Uterus (tissue), 3 donors: ENCODE measurements at regions not wholly inside any gene's neighbourhood (a gene's known extent, or its start where the extent isn't known, plus 50 kb on each side); places are given as distances from the start of the nearest gene placed in this dataset.
"Not testable (repeated sequence)": the region's sequence is repeated elsewhere in the genome, so short reads cannot be mapped to it uniquely, and the experiment has no call there.

Source experiments
- DNase-seq, 2 donors: peaks; one replicate each; pipeline ENCODE4 v3.0.0-alpha.2; 2019 to 2020
- H3K27ac ChIP-seq, 2 donors: fragments of 200-600 bp; sonication (generic); 1 replicate in 1 of 2; 2 replicates in 1 of 2; pipeline ENCODE4 v1.5.1; 2016 to 2018
- H3K27me3 ChIP-seq, 2 donors: fragments of 200-600 bp; sonication (generic); one replicate each; pipeline ENCODE4 v1.5.1; 2018 to 2019; ENCODE audit warnings: control low read depth in 1 of 2
- H3K36me3 ChIP-seq, 2 donors: fragments of 200-600 bp; sonication (generic); one replicate each; pipeline ENCODE4 v1.5.1; 2019; ENCODE audit warnings: control low read depth in 1 of 2
- H3K4me1 ChIP-seq, 2 donors: fragments of 200-600 bp; sonication (generic); one replicate each; pipeline ENCODE4 v1.5.1; 2018 to 2019; ENCODE audit warnings: control low read depth in 1 of 2
- H3K4me3 ChIP-seq, 2 donors: fragments of 200-600 bp; sonication (generic); 1 replicate in 1 of 2; 2 replicates in 1 of 2; pipeline ENCODE4 v1.5.1; 2018 to 2019; ENCODE audit warnings: mild to moderate bottlenecking in 1 of 2
- H3K9me3 ChIP-seq, 2 donors: fragments of 200-600 bp; sonication (generic); one replicate each; pipeline ENCODE4 v1.5.1; 2019; ENCODE audit warnings: control low read depth in 1 of 2
- CTCF ChIP-seq, 4 experiments: fragments of 200-600 bp in 2 of 4; fragments of 450-650 bp in 2 of 4; sonication (generic) in 2 of 4; IDR thresholded peaks; one replicate each; pipeline ENCODE4 v1.5.1; 2016 to 2019; ENCODE audit warnings: antibody characterized with exemption in 4 of 4, mild to moderate bottlenecking in 2 of 4, moderate library complexity in 1 of 4
- POLR2A ChIP-seq, 2 donors: fragments of 450-650 bp; IDR thresholded peaks; one replicate each; pipeline ENCODE4 v1.6.1; 2016; ENCODE audit warnings: antibody characterized with exemption in 2 of 2, mild to moderate bottlenecking in 1 of 2, moderate library complexity in 1 of 2
- intact Hi-C: fragments of 100-400 bp; cut with DNase I; formaldehyde crosslinking; loops from one replicate; pipeline ENCODE4 v1.15.1; 2023; ENCODE audit warnings: low total_unique reads
- donor health status: DM: yes; HTN: yes; CAD: no.

- H3K36me3 ChIP-seq = no peaks in the 10 kb centered on the region
- TF ChIP-seq POLR2A (IDR thresholded peaks at IDR 0.05) (no peak), CTCF (IDR thresholded peaks at IDR 0.05) (no peak)
- H3K4me3 ChIP-seq = no peak overlapping the region
- H3K4me1 ChIP-seq = no peaks in the 10 kb centered on the region
- no peaks in the 10 kb centered on the region for H3K9me3 ChIP-seq
- no peak for DNase-seq
- no peaks in the 10 kb centered on the region for H3K27me3 ChIP-seq
- intact Hi-C loops = no loop called here
- no peak overlapping the region for H3K27ac ChIP-seq
Measured at GRCh38 chr17:56723421-56723820, 110.3 kb downstream of the C17orf67 start.

GRCh38 chr17:56724664-56725063 lies 109.1 kb downstream of the C17orf67 start:
- DNase-seq = no peak
- TF ChIP-seq POLR2A (IDR thresholded peaks at IDR 0.05) = no peak
- no peak for TF ChIP-seq CTCF (IDR thresholded peaks at IDR 0.05)
- Histone ChIP-seq H3K27me3 (no peaks in the 10 kb centered on the region), H3K36me3 (no peaks in the 10 kb centered on the region), H3K4me1 (no peaks in the 10 kb centered on the region), H3K4me3 (no peak overlapping the region), H3K27ac (no peak overlapping the region), H3K9me3 (no peaks in the 10 kb centered on the region)
- intact Hi-C loops = no loop called here

- TF ChIP-seq POLR2A (IDR thresholded peaks at IDR 0.05) (no peak), CTCF (IDR thresholded peaks at IDR 0.05) (no peak)
Measured at GRCh38 chr17:56725144-56725543, 108.6 kb downstream of the C17orf67 start.

GRCh38 chr17:56727876-56728617 lies 105.7 kb downstream of the C17orf67 start:
- H3K27ac ChIP-seq = no peak overlapping the region
- no peaks in the 10 kb centered on the region for H3K27me3 ChIP-seq
- no peak for DNase-seq
- H3K4me3 ChIP-seq = no peak overlapping the region
- no peak for TF ChIP-seq POLR2A (IDR thresholded peaks at IDR 0.05)
- no peak for TF ChIP-seq CTCF (IDR thresholded peaks at IDR 0.05)
- no peaks in the 10 kb centered on the region for H3K9me3 ChIP-seq
- H3K4me1 ChIP-seq = no peaks in the 10 kb centered on the region
- intact Hi-C loops = no loop called here
- H3K36me3 ChIP-seq = no peaks in the 10 kb centered on the region

More at GRCh38 chr17:56725144-56725543, 108.6 kb downstream of the C17orf67 start:
- no peak overlapping the region for H3K27ac ChIP-seq
- H3K4me3 ChIP-seq = no peak overlapping the region
- no peaks in the 10 kb centered on the region for H3K36me3 ChIP-seq
- no peaks in the 10 kb centered on the region for H3K9me3 ChIP-seq
- no peaks in the 10 kb centered on the region for H3K4me1 ChIP-seq
- no peak for DNase-seq
- no peaks in the 10 kb centered on the region for H3K27me3 ChIP-seq
- intact Hi-C loops = no loop called here

- H3K4me1 ChIP-seq, H3K36me3 ChIP-seq, H3K27ac ChIP-seq, H3K4me3 ChIP-seq, H3K9me3 ChIP-seq, intact Hi-C loops, DNase-seq, H3K27me3 ChIP-seq: not testable (repeated sequence)
Measured at GRCh38 chr17:56731096-56731495, 102.6 kb downstream of the C17orf67 start.

- intact Hi-C loops = no loop called here
Measured at GRCh38 chr17:56733833-56734232, 99.9 kb downstream of the C17orf67 start.

More at GRCh38 chr17:56733833-56734232, 99.9 kb downstream of the C17orf67 start:
- DNase-seq = no peak
- H3K27ac ChIP-seq = no peak overlapping the region
- no peaks in the 10 kb centered on the region for H3K9me3 ChIP-seq
- H3K4me1 ChIP-seq = no peaks in the 10 kb centered on the region
- H3K36me3 ChIP-seq = no peaks in the 10 kb centered on the region
- H3K4me3 ChIP-seq = no peak overlapping the region
- no peak for TF ChIP-seq CTCF (IDR thresholded peaks at IDR 0.05)
- TF ChIP-seq POLR2A (IDR thresholded peaks at IDR 0.05) = no peak
- no peaks in the 10 kb centered on the region for H3K27me3 ChIP-seq
